Activated naive CD4-positive, alpha-beta T cell treated with anti-CD3 and anti-CD28 coated beads, Interleukin-2, amount 50 U/mL, for 72 hours (primary cell): ENCODE measurements at regions not wholly inside any gene's neighbourhood (a gene's known extent, or its start where the extent isn't known, plus 50 kb on each side); places are given as distances from the start of the nearest gene placed in this dataset.

Source experiments
- ATAC-seq, 2 donors: fragments of 150-1000 bp; cut with Tn5 transposase; 2 replicates each; pipeline ENCODE4 v1.10.0; 2021; ENCODE audit warnings: mild to moderate bottlenecking in 2 of 2, moderate library complexity in 2 of 2
- DNase-seq, 2 donors: peaks; one replicate each; pipeline ENCODE4 v3.0.0; 2021 to 2022; ENCODE audit warnings: low spot score in 2 of 2
- H3K27ac Mint-ChIP-seq, 2 donors: one replicate each; pipeline ENCODE4 v1.8.0; 2022; ENCODE audit warnings: mild to moderate bottlenecking in 2 of 2, mixed read lengths in 2 of 2
- H3K36me3 Mint-ChIP-seq, 2 donors: one replicate each; pipeline ENCODE4 v1.8.0; 2022; ENCODE audit warnings: mixed read lengths in 2 of 2
- H3K9me3 Mint-ChIP-seq, 2 donors: one replicate each; pipeline ENCODE4 v1.8.0; 2022; ENCODE audit warnings: mixed read lengths in 2 of 2

GRCh38 chr5:2439608-2440007 lies 311.9 kb downstream of the IRX2 start:
- Mint-ChIP-seq H3K36me3 (no peaks in the 10 kb centered on the region), H3K27ac (no peak overlapping the region), H3K9me3 (no peaks in the 10 kb centered on the region)
- ATAC-seq, result no peak
- no peak for DNase-seq

DNA sequence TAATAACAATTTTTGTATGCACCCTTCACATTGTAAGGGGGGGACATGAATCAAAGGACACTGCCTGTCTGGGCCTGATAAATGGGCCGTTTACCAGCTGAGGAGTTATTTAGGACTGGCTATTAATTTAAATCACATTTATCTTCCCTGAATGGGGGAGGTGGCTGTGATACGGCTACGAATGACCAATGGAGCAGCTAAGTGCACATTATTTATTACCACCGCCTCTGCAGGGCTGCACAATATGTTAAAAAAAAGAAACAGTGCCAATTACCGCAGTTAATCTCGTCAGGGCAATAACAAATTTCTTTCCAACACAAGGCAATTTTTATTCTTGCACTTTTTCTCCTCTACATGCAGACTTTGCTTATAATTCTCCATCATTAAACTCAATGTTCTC lies 318.4 kb downstream of the IRX2 start:
- H3K36me3 Mint-ChIP-seq, result no peaks in the 10 kb centered on the region
- ATAC-seq (no peak), DNase-seq (no peak)
- no peak overlapping the region for H3K27ac Mint-ChIP-seq
- peaks cover 5 to 15% of the 10 kb centered on the region in 2 donors for H3K9me3 Mint-ChIP-seq

- no peak for ATAC-seq
- DNase-seq, result no peak
Measured at GRCh38 chr5:2432076-2432920, 319.2 kb downstream of the IRX2 start.

DNA sequence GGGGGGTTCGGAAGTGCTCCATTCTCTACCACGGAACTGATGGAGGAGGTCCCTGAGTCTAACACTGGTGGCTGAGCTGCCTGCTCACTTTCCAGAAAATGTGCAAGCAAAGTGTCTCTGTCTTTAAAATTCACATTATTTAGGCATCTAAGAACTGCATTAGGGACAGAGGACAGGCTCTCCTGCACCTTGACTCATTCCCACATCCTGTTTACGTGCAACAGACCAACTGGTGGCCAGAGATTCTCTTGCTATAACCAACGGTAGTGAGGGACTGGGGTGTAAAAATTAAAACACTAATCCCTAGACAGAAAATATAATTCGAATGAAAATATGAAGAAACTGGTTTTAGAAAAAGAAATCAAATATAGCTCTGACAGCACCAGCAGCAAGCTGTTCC lies 320.9 kb downstream of the IRX2 start:
- Mint-ChIP-seq H3K9me3 (peaks cover 5 to 15% of the 10 kb centered on the region in 2 donors), H3K36me3 (no peaks in the 10 kb centered on the region), H3K27ac (no peak overlapping the region)
- ATAC-seq (no peak), DNase-seq (no peak)

More at GRCh38 chr5:2432076-2432920, 319.2 kb downstream of the IRX2 start:
- Mint-ChIP-seq H3K27ac (no peak overlapping the region), H3K36me3 (no peaks in the 10 kb centered on the region), H3K9me3 (peaks cover 5 to 15% of the 10 kb centered on the region in 2 donors)

GRCh38 chr5:2427983-2428382 lies 323.5 kb downstream of the IRX2 start:
- Mint-ChIP-seq H3K27ac (no peak overlapping the region), H3K36me3 (no peaks in the 10 kb centered on the region), H3K9me3 (peaks cover 9 to 15% of the 10 kb centered on the region in 2 donors)
- ATAC-seq (no peak), DNase-seq (no peak)

DNA sequence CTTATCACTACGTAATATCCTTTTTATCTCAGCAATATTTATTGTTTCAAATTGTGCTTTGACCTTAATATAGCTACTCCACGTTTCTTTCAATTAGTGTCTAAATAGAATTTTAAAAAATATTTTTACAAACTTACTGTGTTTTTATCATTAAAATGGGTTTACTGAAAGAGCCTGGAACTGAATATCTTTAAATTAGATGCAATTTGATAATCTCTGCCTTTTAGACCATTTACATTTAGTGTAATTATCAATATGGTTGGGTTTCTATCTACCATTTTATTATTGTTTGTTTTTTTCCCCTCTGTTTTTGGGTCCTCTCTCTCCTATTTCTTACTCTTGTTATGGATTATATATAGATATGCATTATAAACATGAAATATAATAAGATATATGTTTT lies 327.8 kb downstream of the IRX2 start:
- ATAC-seq (no peak), DNase-seq (no peak)
- Mint-ChIP-seq H3K27ac (no peak overlapping the region), H3K9me3 (peaks cover 0 to 4% of the 10 kb centered on the region in 2 donors), H3K36me3 (no peaks in the 10 kb centered on the region)

DNA sequence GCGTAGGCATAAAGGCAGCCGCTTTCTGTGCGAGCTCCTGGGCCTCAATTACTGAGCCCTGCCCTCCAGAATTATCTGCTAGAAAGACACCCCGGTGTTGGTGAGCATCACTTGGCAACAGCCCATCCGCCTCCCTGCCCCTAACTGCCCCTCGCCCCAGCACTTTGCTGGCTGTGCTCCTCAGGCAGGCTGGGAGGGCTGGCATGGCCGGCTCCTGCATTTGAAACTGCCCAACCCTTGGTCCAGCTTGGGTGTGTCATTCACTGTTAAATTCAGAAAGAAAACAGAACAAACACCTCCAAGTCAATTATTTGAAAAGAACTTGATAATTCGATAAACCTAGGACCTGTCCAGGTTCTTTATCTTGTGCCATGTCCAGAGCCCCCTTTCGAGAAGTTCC lies 334.2 kb downstream of the IRX2 start:
- peaks cover 0 to 9% of the 10 kb centered on the region in 2 donors for H3K9me3 Mint-ChIP-seq
- H3K27ac Mint-ChIP-seq, result no peak overlapping the region
- DNase-seq (no peak), ATAC-seq (no peak)
- H3K36me3 Mint-ChIP-seq, result peaks cover 0 to 4% of the 10 kb centered on the region in 2 donors

GRCh38 chr5:2415678-2416077 lies 335.8 kb downstream of the IRX2 start:
- Mint-ChIP-seq H3K27ac (no peak overlapping the region), H3K9me3 (peaks cover 0 to 9% of the 10 kb centered on the region in 2 donors), H3K36me3 (peaks cover 0 to 4% of the 10 kb centered on the region in 2 donors)
- no peak for DNase-seq
- ATAC-seq, result no peak

GRCh38 chr5:2410451-2410850 lies 341.0 kb downstream of the IRX2 start:
- DNase-seq (no peak), ATAC-seq (no peak)
- peaks cover 0 to 4% of the 10 kb centered on the region in 2 donors for H3K9me3 Mint-ChIP-seq
- peaks cover 0 to 4% of the 10 kb centered on the region in 2 donors for H3K36me3 Mint-ChIP-seq
- H3K27ac Mint-ChIP-seq, result no peak overlapping the region

- H3K36me3 Mint-ChIP-seq, result no peaks in the 10 kb centered on the region
- no peak overlapping the region for H3K27ac Mint-ChIP-seq
- H3K9me3 Mint-ChIP-seq, result peaks cover 0 to 3% of the 10 kb centered on the region in 2 donors
- DNase-seq (no peak), ATAC-seq (no peak)
Measured at GRCh38 chr5:2403296-2403695, 348.2 kb downstream of the IRX2 start.

DNA sequence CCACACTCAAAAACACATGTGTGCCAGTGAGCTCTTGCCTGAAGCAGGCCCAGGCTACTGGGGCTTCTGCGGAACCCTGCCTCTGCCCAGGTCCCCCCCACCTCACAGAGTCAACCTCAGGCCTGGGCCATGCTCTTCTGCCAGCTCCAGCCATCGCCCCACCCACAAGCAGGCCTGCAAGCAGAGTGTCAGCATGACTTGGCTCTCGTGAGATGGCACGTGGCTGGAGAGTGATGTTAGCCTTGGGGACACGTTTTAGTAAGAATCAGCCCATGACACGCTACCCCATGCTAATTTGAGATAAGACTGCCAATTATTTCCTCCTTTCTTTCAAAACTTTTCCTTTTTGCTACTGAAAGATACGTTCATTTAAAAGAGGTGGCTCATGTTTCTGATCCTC lies 351.7 kb downstream of the IRX2 start:
- H3K27ac Mint-ChIP-seq, result no peak overlapping the region

GRCh38 chr5:2399096-2399495 lies 352.4 kb downstream of the IRX2 start:
- ATAC-seq (no peak), DNase-seq (no peak)
- Mint-ChIP-seq H3K27ac (no peak overlapping the region), H3K36me3 (no peaks in the 10 kb centered on the region), H3K9me3 (peaks cover 0 to 3% of the 10 kb centered on the region in 2 donors)

More for the DNA sequence above, 351.7 kb downstream of the IRX2 start:
- H3K36me3 Mint-ChIP-seq, result no peaks in the 10 kb centered on the region
- DNase-seq, result no peak
- no peak for ATAC-seq
- H3K9me3 Mint-ChIP-seq, result peaks cover 0 to 3% of the 10 kb centered on the region in 2 donors

GRCh38 chr5:2393556-2393955 lies 357.9 kb downstream of the IRX2 start:
- Mint-ChIP-seq H3K9me3 (no peaks in the 10 kb centered on the region), H3K36me3 (no peaks in the 10 kb centered on the region), H3K27ac (no peak overlapping the region)
- no peak for DNase-seq
- ATAC-seq, result no peak

- ATAC-seq, result no peak
- Mint-ChIP-seq H3K9me3 (no peaks in the 10 kb centered on the region), H3K27ac (no peak overlapping the region), H3K36me3 (no peaks in the 10 kb centered on the region)
- DNase-seq, result no peak
Measured at GRCh38 chr5:2391566-2391965, 359.9 kb downstream of the IRX2 start.

- H3K36me3 Mint-ChIP-seq, result no peaks in the 10 kb centered on the region
- no peaks in the 10 kb centered on the region for H3K9me3 Mint-ChIP-seq
- no peak for DNase-seq
- no peak overlapping the region for H3K27ac Mint-ChIP-seq
- ATAC-seq, result no peak
Measured at GRCh38 chr5:2391021-2391420, 360.5 kb downstream of the IRX2 start.

GRCh38 chr5:2388571-2388970 lies 362.9 kb downstream of the IRX2 start:
- DNase-seq (no peak), ATAC-seq (no peak)
- H3K27ac Mint-ChIP-seq, result no peak overlapping the region
- no peaks in the 10 kb centered on the region for H3K9me3 Mint-ChIP-seq
- no peaks in the 10 kb centered on the region for H3K36me3 Mint-ChIP-seq

GRCh38 chr5:2387634-2388325 lies 363.7 kb downstream of the IRX2 start:
- no peak for DNase-seq
- no peak for ATAC-seq
- Mint-ChIP-seq H3K27ac (no peak overlapping the region), H3K9me3 (no peaks in the 10 kb centered on the region), H3K36me3 (no peaks in the 10 kb centered on the region)

- ATAC-seq, result no peak
Measured at GRCh38 chr5:2387250-2387633, 364.2 kb downstream of the IRX2 start.

More at GRCh38 chr5:2387250-2387633, 364.2 kb downstream of the IRX2 start:
- Mint-ChIP-seq H3K9me3 (no peaks in the 10 kb centered on the region), H3K27ac (no peak overlapping the region), H3K36me3 (no peaks in the 10 kb centered on the region)
- DNase-seq, result no peak
